Mesendoderm (in vitro differentiated cells): ENCODE measurements at regions not wholly inside any gene's neighbourhood (a gene's known extent, or its start where the extent isn't known, plus 50 kb on each side); places are given as distances from the start of the nearest gene placed in this dataset.

Experiments used
- DNase-seq: peaks from one replicate; pipeline ENCODE4 v3.0.0; 2013
- H2AK5ac ChIP-seq: 2 replicates; pipeline ENCODE4 v1.6.1; 2013; ENCODE audit warnings: low read length, inconsistent platforms
- H2BK120ac ChIP-seq: 2 replicates; pipeline ENCODE4 v1.6.1; 2013; ENCODE audit warnings: low read depth, mild to moderate bottlenecking, low read length, moderate library complexity, mixed read lengths
- H2BK15ac ChIP-seq: replicated peaks from 2 replicates; pipeline ENCODE4 v1.6.1; 2013; ENCODE audit warnings: low read depth, mild to moderate bottlenecking, moderate library complexity
- H2BK5ac ChIP-seq: 2 replicates; pipeline ENCODE4 v1.6.1; 2013; ENCODE audit warnings: low read length, inconsistent platforms
- H3K18ac ChIP-seq: 2 replicates; pipeline ENCODE4 v1.6.1; 2013; ENCODE audit warnings: mild to moderate bottlenecking, low read length, mixed read lengths
- H3K23ac ChIP-seq: one replicate; pipeline ENCODE4 v1.6.1; 2013; ENCODE audit warnings: low read length
- H3K27ac ChIP-seq: 2 replicates; pipeline ENCODE4 v1.5.1; 2013; ENCODE audit warnings: low read depth, mild to moderate bottlenecking, inconsistent platforms, low read length, moderate library complexity
- H3K27me3 ChIP-seq: 2 replicates; pipeline ENCODE4 v1.6.1; 2013; ENCODE audit warnings: low read length, control low read depth, mild to moderate bottlenecking, inconsistent platforms; ENCODE audit not compliant: insufficient read depth, poor library complexity
- H3K36me3 ChIP-seq: 2 replicates; pipeline ENCODE4 v1.6.1; 2013; ENCODE audit warnings: low read length, inconsistent platforms; ENCODE audit not compliant: control insufficient read depth, insufficient read depth
- H3K4ac ChIP-seq: one replicate; pipeline ENCODE4 v1.6.1; 2013; ENCODE audit warnings: low read depth, mild to moderate bottlenecking, low read length, moderate library complexity
- H3K4me1 ChIP-seq: 2 replicates; pipeline ENCODE4 v1.6.1; 2013; ENCODE audit warnings: low read depth, low read length, inconsistent platforms; ENCODE audit not compliant: control insufficient read depth
- H3K4me2 ChIP-seq: 2 replicates; pipeline ENCODE4 v1.6.1; 2013; ENCODE audit warnings: low read length
- H3K4me3 ChIP-seq: 2 replicates; pipeline ENCODE4 v1.5.1; 2013; ENCODE audit warnings: mild to moderate bottlenecking, low read length
- H3K56ac ChIP-seq: one replicate; pipeline ENCODE4 v1.6.1; 2013; ENCODE audit warnings: low read length
- H3K79me1 ChIP-seq: 2 replicates; pipeline ENCODE4 v1.6.1; 2013; ENCODE audit warnings: low read length, inconsistent platforms
- H3K79me2 ChIP-seq: 2 replicates; pipeline ENCODE4 v1.6.1; 2013; ENCODE audit warnings: mild to moderate bottlenecking, low read length; ENCODE audit not compliant: control insufficient read depth, insufficient read depth
- H3K9ac ChIP-seq: 2 replicates; pipeline ENCODE4 v1.6.1; 2013; ENCODE audit warnings: low read length, inconsistent platforms
- H4K5ac ChIP-seq: one replicate; pipeline ENCODE4 v1.6.1; 2013; ENCODE audit warnings: low read length
- H4K8ac ChIP-seq: one replicate; pipeline ENCODE4 v1.6.1; 2013; ENCODE audit warnings: low read depth, mild to moderate bottlenecking, control low read depth, low read length, moderate library complexity
- WGBS: extraction: QIAGEN DNeasy Blood & Tissue Kit; methylation state at CpG from one replicate; pipeline ENCODE4 v1.1.7; 2013; ENCODE audit warnings: low lambda C conversion rate, missing lambda C conversion rate; ENCODE audit not compliant: insufficient coverage; ENCODE audit errors: extremely low coverage; 5-methylcytosine and 5-hydroxymethylcytosine counted together

DNA sequence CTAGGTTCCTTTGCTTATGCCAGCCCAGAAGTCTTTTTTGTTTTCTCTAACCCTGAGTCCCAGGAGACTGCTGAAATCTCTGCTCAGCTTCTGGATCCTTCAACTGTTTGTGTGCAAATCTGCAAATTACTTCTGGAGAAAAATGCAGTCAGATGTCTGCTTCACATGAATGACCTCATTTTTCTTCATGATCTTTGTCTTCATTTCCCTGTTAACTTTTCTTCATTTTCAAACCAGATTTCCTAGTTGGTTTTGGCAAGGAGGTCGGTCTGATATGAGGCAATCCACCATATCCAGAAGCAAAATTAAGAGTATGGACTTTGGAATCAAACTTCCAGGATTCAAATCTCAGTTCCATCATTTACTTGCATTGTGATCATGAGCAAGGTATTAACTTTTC is 66.8 kb downstream of the ZNF503 start:
- H3K23ac ChIP-seq: no peak overlapping the region
- H3K27me3 ChIP-seq: no peaks in the 10 kb centered on the region
- no peak overlapping the region for H3K4me3 ChIP-seq
- no peak overlapping the region for H2BK15ac ChIP-seq
- H3K27ac ChIP-seq: no peak overlapping the region
- H4K8ac ChIP-seq: no peak overlapping the region
- no peak overlapping the region for H3K56ac ChIP-seq
- no peak overlapping the region for H3K18ac ChIP-seq
- H2BK120ac ChIP-seq: no peak overlapping the region
- H3K79me2 ChIP-seq: no peaks in the 10 kb centered on the region
- no peak overlapping the region for H3K4ac ChIP-seq
- no peaks in the 10 kb centered on the region for H3K4me1 ChIP-seq
- no peak overlapping the region for H3K4me2 ChIP-seq
- no peak overlapping the region for H4K5ac ChIP-seq
- no peak overlapping the region for H2AK5ac ChIP-seq
- no peak overlapping the region for H2BK5ac ChIP-seq
- H3K36me3 ChIP-seq: no peaks in the 10 kb centered on the region
- no peak overlapping the region for H3K9ac ChIP-seq
- no CpG with 5 or more reads among the region's 1 CpG for whole genome bisulfite sequencing
- H3K79me1 ChIP-seq: no peaks in the 10 kb centered on the region
- DNase-seq: no peak

DNA sequence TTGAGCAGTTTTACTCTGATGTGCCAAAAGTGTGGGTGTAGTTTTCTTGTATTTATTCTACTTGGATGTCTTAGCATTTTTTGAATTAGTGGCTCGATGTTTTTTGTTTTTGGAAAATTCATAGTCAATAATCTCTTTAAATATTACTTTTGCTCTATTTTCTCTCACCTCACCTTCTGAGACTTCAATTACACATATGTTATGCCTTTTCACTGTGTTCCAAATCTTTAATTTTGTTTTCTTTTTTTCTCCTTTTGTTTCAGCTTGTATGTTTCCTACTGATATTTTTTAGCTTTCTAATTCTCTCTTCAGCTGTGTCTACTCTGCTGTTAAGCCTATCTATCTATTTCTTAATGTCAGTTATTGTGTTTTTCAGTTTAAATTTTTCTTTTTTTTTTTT is 69.5 kb downstream of the ZNF503 start:
- Histone ChIP-seq H3K79me1 (no peaks in the 10 kb centered on the region), H3K4me1 (no peaks in the 10 kb centered on the region), H3K9ac (no peak overlapping the region), H4K8ac (no peak overlapping the region), H3K27ac (no peak overlapping the region), H2BK15ac (no peak overlapping the region), H3K18ac (no peak overlapping the region), H3K27me3 (no peaks in the 10 kb centered on the region), H2BK120ac (no peak overlapping the region), H3K36me3 (no peaks in the 10 kb centered on the region), H3K4ac (no peak overlapping the region), H3K79me2 (no peaks in the 10 kb centered on the region), H2AK5ac (no peak overlapping the region), H4K5ac (no peak overlapping the region), H3K56ac (no peak overlapping the region), H3K23ac (no peak overlapping the region), H2BK5ac (no peak overlapping the region), H3K4me2 (no peak overlapping the region), H3K4me3 (no peak overlapping the region)
- no peak for DNase-seq
- no CpG with 5 or more reads among the region's 1 CpG for WGBS

DNA sequence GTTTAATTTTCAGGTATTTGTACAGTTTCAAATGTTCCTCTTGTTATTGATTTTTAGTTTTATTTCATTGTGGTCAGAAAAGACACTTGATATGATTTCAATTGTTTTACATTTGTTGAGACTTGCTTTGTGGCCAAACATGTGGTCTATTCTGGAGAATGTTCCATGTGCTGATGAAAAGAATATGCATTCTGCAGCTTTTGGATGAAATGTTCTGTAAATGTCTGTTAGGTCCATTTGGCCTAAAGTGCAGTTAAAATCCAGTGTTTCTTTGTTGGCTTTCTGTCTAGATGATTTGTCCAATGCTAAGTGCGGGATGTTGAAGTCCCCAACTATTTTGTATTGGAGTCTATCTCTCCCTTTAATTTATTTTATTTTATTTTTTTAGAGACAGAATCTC is 70.5 kb downstream of the ZNF503 start:
- no peak overlapping the region for H3K4me3 ChIP-seq
- H3K56ac ChIP-seq: no peak overlapping the region
- no peak overlapping the region for H4K8ac ChIP-seq
- H3K27me3 ChIP-seq: no peaks in the 10 kb centered on the region
- H2BK120ac ChIP-seq: no peak overlapping the region
- no peak overlapping the region for H2BK5ac ChIP-seq
- no peak overlapping the region for H3K9ac ChIP-seq
- H3K4me2 ChIP-seq: no peak overlapping the region
- no peak overlapping the region for H2AK5ac ChIP-seq
- DNase-seq: no peak
- no peak overlapping the region for H3K23ac ChIP-seq
- no peaks in the 10 kb centered on the region for H3K79me1 ChIP-seq
- no peaks in the 10 kb centered on the region for H3K79me2 ChIP-seq
- no peak overlapping the region for H3K27ac ChIP-seq
- H3K36me3 ChIP-seq: no peaks in the 10 kb centered on the region
- H3K18ac ChIP-seq: no peak overlapping the region
- no peak overlapping the region for H3K4ac ChIP-seq
- H2BK15ac ChIP-seq: no peak overlapping the region
- no peaks in the 10 kb centered on the region for H3K4me1 ChIP-seq
- WGBS: no CpG with 5 or more reads among the region's 1 CpG
- H4K5ac ChIP-seq: no peak overlapping the region

DNA sequence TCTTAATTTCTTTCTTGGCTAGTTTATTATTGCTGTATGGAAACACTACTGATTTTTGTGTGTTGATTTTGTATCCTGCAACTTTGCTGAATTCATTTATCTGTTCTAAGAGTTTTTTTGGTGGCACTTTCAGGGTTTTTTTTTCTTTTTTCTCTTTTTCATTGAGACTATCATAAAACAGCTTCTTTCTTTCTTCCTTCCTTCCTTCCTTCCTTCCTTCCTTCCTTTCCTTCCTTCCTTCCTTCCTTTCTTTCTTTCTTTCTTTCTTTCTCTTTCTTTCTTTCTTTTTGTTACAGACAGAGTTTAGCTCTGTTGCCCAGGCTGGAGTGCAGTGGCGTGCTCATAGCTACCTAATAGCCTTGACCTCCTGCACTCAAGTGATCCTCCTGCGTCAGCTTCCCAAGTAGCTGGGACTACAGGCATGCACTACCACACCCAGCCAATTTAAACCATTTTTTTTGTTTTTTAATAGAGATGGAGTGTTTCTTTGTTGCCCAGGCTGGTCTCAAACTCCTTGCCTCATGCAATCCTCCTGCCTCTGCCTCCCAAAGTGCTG is 72.3 kb downstream of the ZNF503 start:
- WGBS: no CpG with 5 or more reads among the region's 2 CpGs
- Histone ChIP-seq H2AK5ac (no peak overlapping the region), H3K79me2 (no peaks in the 10 kb centered on the region), H3K27me3 (no peaks in the 10 kb centered on the region), H3K4ac (no peak overlapping the region), H3K27ac (no peak overlapping the region), H2BK120ac (no peak overlapping the region), H2BK15ac (no peak overlapping the region), H3K4me3 (no peak overlapping the region), H4K8ac (no peak overlapping the region), H3K23ac (no peak overlapping the region), H2BK5ac (no peak overlapping the region), H3K79me1 (no peaks in the 10 kb centered on the region), H3K9ac (no peak overlapping the region), H3K36me3 (no peaks in the 10 kb centered on the region), H4K5ac (no peak overlapping the region), H3K4me2 (no peak overlapping the region), H3K4me1 (no peaks in the 10 kb centered on the region), H3K56ac (no peak overlapping the region), H3K18ac (no peak overlapping the region)
- DNase-seq: no peak

DNA sequence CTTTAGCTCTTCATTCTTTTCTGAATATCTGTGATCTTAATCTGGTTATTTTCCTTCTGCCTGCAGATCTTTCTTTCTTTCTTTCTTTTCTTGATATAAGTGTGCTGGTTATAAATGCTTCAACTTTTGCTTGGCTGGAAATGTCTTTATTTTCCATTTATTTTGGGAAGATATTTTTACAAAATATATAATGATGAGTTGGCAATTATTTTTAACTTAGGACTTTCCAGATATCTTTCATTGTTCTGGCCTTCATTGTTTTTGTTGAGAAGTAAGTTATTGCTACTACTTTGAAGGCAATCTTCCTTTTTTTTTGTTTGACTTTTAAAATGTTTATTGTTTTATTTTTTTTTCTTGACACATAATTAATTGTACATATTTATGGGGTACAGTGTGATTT is 75.3 kb downstream of the ZNF503 start:
- H2AK5ac ChIP-seq: no peak overlapping the region
- no peak overlapping the region for H3K27ac ChIP-seq

DNA sequence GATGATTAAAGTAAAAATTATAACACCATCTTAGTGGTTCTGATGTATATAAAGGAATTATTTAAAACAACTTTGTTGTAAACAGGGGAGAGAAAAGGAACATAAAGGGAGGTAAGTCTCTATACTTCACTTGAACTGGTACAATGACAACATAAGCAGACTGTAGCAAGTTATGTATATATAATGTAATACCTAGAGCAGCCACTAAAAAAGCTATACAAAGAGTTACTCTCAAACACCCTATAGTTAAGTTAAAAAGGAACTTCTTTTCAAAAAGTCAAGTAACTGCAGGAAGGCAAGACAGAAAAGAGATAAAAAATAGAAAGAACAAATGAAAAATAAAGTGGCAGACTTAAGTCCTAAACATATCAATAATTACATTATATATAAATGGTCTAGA is 82.3 kb downstream of the ZNF503 start:
- no peaks in the 10 kb centered on the region for H3K79me1 ChIP-seq
- no peak overlapping the region for H2BK5ac ChIP-seq
- no peak overlapping the region for H2BK15ac ChIP-seq
- no peak overlapping the region for H2BK120ac ChIP-seq
- DNase-seq: no peak
- H3K56ac ChIP-seq: no peak overlapping the region
- H4K8ac ChIP-seq: no peak overlapping the region
- no peak overlapping the region for H4K5ac ChIP-seq
- H2AK5ac ChIP-seq: no peak overlapping the region
- no peak overlapping the region for H3K27ac ChIP-seq
- H3K36me3 ChIP-seq: no peaks in the 10 kb centered on the region
- H3K4me2 ChIP-seq: no peak overlapping the region
- no peak overlapping the region for H3K9ac ChIP-seq
- no peaks in the 10 kb centered on the region for H3K4me1 ChIP-seq
- no peak overlapping the region for H3K4ac ChIP-seq
- no peaks in the 10 kb centered on the region for H3K27me3 ChIP-seq
- H3K18ac ChIP-seq: no peak overlapping the region
- no peak overlapping the region for H3K23ac ChIP-seq
- H3K79me2 ChIP-seq: no peaks in the 10 kb centered on the region
- H3K4me3 ChIP-seq: no peak overlapping the region

More for the DNA sequence above, 75.3 kb downstream of the ZNF503 start:
- Histone ChIP-seq H3K4me2 (no peak overlapping the region), H2BK5ac (no peak overlapping the region), H3K36me3 (no peaks in the 10 kb centered on the region), H3K79me1 (no peaks in the 10 kb centered on the region), H3K9ac (no peak overlapping the region), H4K5ac (no peak overlapping the region), H3K79me2 (no peaks in the 10 kb centered on the region), H3K4ac (no peak overlapping the region), H2BK120ac (no peak overlapping the region), H3K23ac (no peak overlapping the region), H3K4me3 (no peak overlapping the region), H3K56ac (no peak overlapping the region), H4K8ac (no peak overlapping the region), H3K18ac (no peak overlapping the region), H3K4me1 (no peaks in the 10 kb centered on the region), H2BK15ac (no peak overlapping the region), H3K27me3 (no peaks in the 10 kb centered on the region)
- DNase-seq: no peak
